IMR-90 (cell line): ENCODE measurements at regions not wholly inside any gene's neighbourhood (a gene's known extent, or its start where the extent isn't known, plus 50 kb on each side); places are given as distances from the start of the nearest gene placed in this dataset.

Source experiments
- ATAC-seq: fragments of 200-7000 bp; cut with Tn5 transposase; 2 replicates; pipeline ENCODE4 v1.9.1; 2020; ENCODE audit warnings: low read depth, mild to moderate bottlenecking, moderate library complexity
- BruUV-seq: library from RNA; stranded (reverse); fragments of 400-500 nt; replicated peaks from 2 replicates; lab custom pipeline; 2021; lab: Mats Ljungman, UMichigan
- CTCF ChIA-PET: fragments of 300-600 bp; formaldehyde crosslinking; extraction: SDS; loops from one replicate; lab custom pipeline; 2021; ENCODE audit warnings: antibody characterized with exemption; lab: Yijun Ruan, JAX
- POLR2A ChIA-PET: fragments of 300-600 bp; sonication (Branson Sonifier 250); formaldehyde crosslinking; loops from one replicate; lab custom pipeline; 2022; ENCODE audit warnings: antibody characterized with exemption; ENCODE audit not compliant: unreplicated experiment; lab: Charles Lee
- DNase-seq: peaks from one replicate; pipeline ENCODE4 v3.0.0; 2013
- H2AFZ ChIP-seq: replicated peaks from 2 replicates; pipeline ENCODE3; 2013; ENCODE audit warnings: low read length, mild to moderate bottlenecking; ENCODE audit not compliant: poor library complexity
- H2AK5ac ChIP-seq: 2 replicates; pipeline ENCODE4 v1.6.1; 2013; ENCODE audit warnings: low read depth, low read length, inconsistent platforms
- H2AK9ac ChIP-seq: replicated peaks from 2 replicates; pipeline ENCODE3; 2013; ENCODE audit warnings: mild to moderate bottlenecking, low read depth, low read length, moderate library complexity; ENCODE audit not compliant: poor library complexity
- H2BK120ac ChIP-seq: 2 replicates; pipeline ENCODE4 v1.6.1; 2013; ENCODE audit warnings: low read depth, low read length, inconsistent platforms
- H2BK15ac ChIP-seq: 3 replicates; pipeline ENCODE4 v1.6.1; 2013; ENCODE audit warnings: low read depth, low read length, inconsistent platforms
- H2BK20ac ChIP-seq: 2 replicates; pipeline ENCODE4 v1.6.1; 2013; ENCODE audit warnings: low read depth, mild to moderate bottlenecking, inconsistent platforms, low read length, moderate library complexity
- H2BK5ac ChIP-seq: 2 replicates; pipeline ENCODE4 v1.6.1; 2013; ENCODE audit warnings: mild to moderate bottlenecking, low read depth, low read length, inconsistent platforms; ENCODE audit not compliant: poor library complexity, severe bottlenecking
- H3K14ac ChIP-seq: replicated peaks from 2 replicates; pipeline ENCODE4 v1.6.1; 2013; ENCODE audit warnings: low read depth, low read length, inconsistent platforms
- H3K18ac ChIP-seq: 2 replicates; pipeline ENCODE4 v1.6.1; 2013; ENCODE audit warnings: low read depth, low read length, control low read depth
- H3K23ac ChIP-seq: 2 replicates; pipeline ENCODE4 v1.6.1; 2013; ENCODE audit warnings: low read depth, low read length, inconsistent platforms
- H3K27ac ChIP-seq: 2 replicates; pipeline ENCODE4 v1.5.1; 2013; ENCODE audit warnings: mild to moderate bottlenecking, control low read depth, low read length; ENCODE audit not compliant: insufficient read depth
- H3K27me3 ChIP-seq: 2 replicates; pipeline ENCODE4 v1.6.1; 2013; ENCODE audit warnings: low read length; ENCODE audit not compliant: control insufficient read depth, insufficient read depth
- H3K36me3 ChIP-seq: 2 replicates; pipeline ENCODE4 v1.6.1; 2013; ENCODE audit warnings: low read length, mixed read lengths; ENCODE audit not compliant: control insufficient read depth, insufficient read depth
- H3K4ac ChIP-seq: 2 replicates; pipeline ENCODE4 v1.6.1; 2013; ENCODE audit warnings: low read depth, low read length, inconsistent platforms
- H3K4me1 ChIP-seq: 2 replicates; pipeline ENCODE4 v1.6.1; 2013; ENCODE audit warnings: low read length, mixed read lengths; ENCODE audit not compliant: control insufficient read depth, insufficient read depth
- H3K4me2 ChIP-seq: 2 replicates; pipeline ENCODE4 v1.6.1; 2013; ENCODE audit warnings: low read depth, mild to moderate bottlenecking, control low read depth, low read length, moderate library complexity
- H3K4me3 ChIP-seq: 2 replicates; pipeline ENCODE4 v1.5.1; 2013; ENCODE audit warnings: low read depth, mild to moderate bottlenecking, control low read depth, low read length, moderate library complexity; ENCODE audit not compliant: insufficient read depth
- H3K56ac ChIP-seq: 2 replicates; pipeline ENCODE4 v1.6.1; 2013; ENCODE audit warnings: low read length, inconsistent platforms; ENCODE audit not compliant: insufficient read depth; ENCODE audit errors: extremely low read depth
- H3K79me1 ChIP-seq, 2 experiments: 2 replicates each; pipeline ENCODE4 v1.6.1; 2013; ENCODE audit warnings: low read length in 2 of 2, inconsistent platforms in 1 of 2, low read depth in 1 of 2
- H3K9ac ChIP-seq: 2 replicates; pipeline ENCODE4 v1.6.1; 2013; ENCODE audit warnings: low read depth, low read length, control low read depth
- H3K9me1 ChIP-seq: 2 replicates; pipeline ENCODE4 v1.6.1; 2013; ENCODE audit warnings: low read length, inconsistent platforms; ENCODE audit not compliant: insufficient read depth
- H3K9me3 ChIP-seq: 2 replicates; pipeline ENCODE4 v1.6.1; 2013; ENCODE audit warnings: low read length; ENCODE audit not compliant: control insufficient read depth, insufficient read depth
- H4K20me1 ChIP-seq: 2 replicates; pipeline ENCODE4 v1.6.1; 2013; ENCODE audit warnings: low read length, inconsistent platforms; ENCODE audit not compliant: insufficient read depth
- H4K5ac ChIP-seq: 2 replicates; pipeline ENCODE4 v1.6.1; 2013; ENCODE audit warnings: mild to moderate bottlenecking, low read depth, low read length, control low read depth
- H4K8ac ChIP-seq, 2 experiments: 2 replicates each; pipeline ENCODE4 v1.6.1; 2013; ENCODE audit warnings: low read depth in 2 of 2, low read length in 2 of 2, control low read depth in 1 of 2, inconsistent platforms in 1 of 2
- H4K91ac ChIP-seq: 2 replicates; pipeline ENCODE4 v1.6.1; 2013; ENCODE audit warnings: low read depth, low read length, inconsistent platforms; ENCODE audit not compliant: insufficient read depth
- CHD1 ChIP-seq: IDR thresholded peaks from 2 replicates; pipeline ENCODE4 v1.6.1; 2012; ENCODE audit warnings: low read depth, low read length, improper control_type of control experiment
- CTCF ChIP-seq: conservative IDR thresholded peaks from 2 replicates; pipeline ENCODE4 v1.5.1; 2012; ENCODE audit warnings: mild to moderate bottlenecking, low read depth, low read length, improper control_type of control experiment
- FOS ChIP-seq: fragments of 150-350 bp; IDR thresholded peaks from 2 replicates; pipeline ENCODE4 v1.6.1; 2016; ENCODE audit warnings: low read depth, low read length
- MAFK ChIP-seq: IDR thresholded peaks from 2 replicates; pipeline ENCODE4 v1.6.1; 2012; ENCODE audit warnings: low read depth, low read length, improper control_type of control experiment
- MXI1 ChIP-seq: IDR thresholded peaks from 2 replicates; pipeline ENCODE4 v1.6.1; 2012; ENCODE audit warnings: low read depth, mild to moderate bottlenecking, low read length, moderate library complexity, borderline replicate concordance
- NFE2L2 ChIP-seq: fragments of 150-350 bp; IDR thresholded peaks from 2 replicates; pipeline ENCODE4 v1.6.1; 2016; ENCODE audit warnings: low read depth, mild to moderate bottlenecking, low read length
- RAD21 ChIP-seq: IDR thresholded peaks from 2 replicates; pipeline ENCODE4 v1.6.1; 2012; ENCODE audit warnings: low read length, improper control_type of control experiment
- RCOR1 ChIP-seq: IDR thresholded peaks from 2 replicates; pipeline ENCODE4 v1.6.1; 2012; ENCODE audit warnings: mild to moderate bottlenecking, low read length, improper control_type of control experiment; ENCODE audit not compliant: insufficient replicate concordance
- WGBS, 2 experiments: methylation state at CpG; one replicate each; pipeline versions ENCODE4 v1.1.5 to v1.1.7; 2013; ENCODE audit warnings: missing lambda C conversion rate in 2 of 2; ENCODE audit not compliant: insufficient read length in 1 of 2; ENCODE audit errors: extremely low coverage in 2 of 2; 5-methylcytosine and 5-hydroxymethylcytosine counted together
- dilution Hi-C: fragments of 300-500 bp; cut with HindIII; formaldehyde crosslinking; loops from one replicate; pipeline ENCODE4 v1.14.3; 2018; ENCODE audit warnings: low sequenced_read_pairs; ENCODE audit not compliant: unreplicated experiment
- in situ Hi-C: fragments of 300-500 bp; cut with MboI; formaldehyde crosslinking; loops from 3 replicates; pipeline ENCODE4 v1.14.3; 2019; ENCODE audit warnings: low sequenced_read_pairs, inconsistent platforms, mixed read lengths
- intact Hi-C: fragments of 100-400 bp; cut with micrococcal nuclease; formaldehyde crosslinking; loops from 2 replicates; pipeline ENCODE4 v1.10.0; 2022
- TF ChIP-seq, protein P1 (sequence below): fragments of 150-350 bp; IDR thresholded peaks from 2 replicates; pipeline ENCODE4 v1.6.1; 2017; ENCODE audit warnings: mild to moderate bottlenecking, antibody characterized with exemption, low read length, low read depth

GRCh38 chr5:38608874-38609273 is 52.4 kb upstream of the LIFR start:
- Histone ChIP-seq H3K4me3 (no peak overlapping the region), H3K56ac (no peak overlapping the region), H3K23ac (no peak overlapping the region), H2BK15ac (0 out of 3 replicates have a peak overlapping the region, but pooled peaks have one; percentile 6), H3K36me3 (no peaks in the 10 kb centered on the region), H3K4ac (no peak overlapping the region; the same call in 1 of the 2 replicates), H3K9me1 (peaks cover 2% of the 10 kb centered on the region), H2BK5ac (no peak overlapping the region), H2AFZ (no peak overlapping the region), H2AK5ac (no peak overlapping the region), H3K4me1 (peaks cover 11% of the 10 kb centered on the region), H4K5ac (peak overlapping the region; percentile 10; the same call in 1 of the 2 replicates), H3K79me1 (no peaks in the 10 kb centered on the region), H3K9me3 (no peaks in the 10 kb centered on the region), H3K27me3 (no peaks in the 10 kb centered on the region; the same call in 1 of the 2 replicates), H3K9ac (no peak overlapping the region), H3K27ac (no peak overlapping the region), H4K20me1 (peaks cover 5% of the 10 kb centered on the region; the same call in 1 of the 2 replicates), H3K4me2 (no peak overlapping the region), H3K18ac (peak overlapping the region; percentile 51), H2BK120ac (no peak overlapping the region), H3K14ac (no peak overlapping the region), H4K8ac (no peak overlapping the region; a peak in 1 of 4 replicates), H2BK20ac (no peak overlapping the region), H2AK9ac (no peak overlapping the region), H4K91ac (no peak overlapping the region)
- POLR2A ChIA-PET, result no interaction called here
- dilution Hi-C loops (no loop called here), intact Hi-C loops (loop anchor here (5.0 kb wide), 2 partner anchors 113 to 198 kb away; no protein-coding TSS in a partner anchor), in situ Hi-C loops (no loop called here)
- WGBS, 2 experiments, result no CpG with 5 or more reads among the region's 1 CpG
- no peak for TF ChIP-seq NFE2L2
- TF ChIP-seq CHD1, result no peak
- no peak for TF ChIP-seq MAFK
- TF ChIP-seq FOS, result no peak
- TF ChIP-seq RAD21, result no peak
- TF ChIP-seq, protein P1, sequence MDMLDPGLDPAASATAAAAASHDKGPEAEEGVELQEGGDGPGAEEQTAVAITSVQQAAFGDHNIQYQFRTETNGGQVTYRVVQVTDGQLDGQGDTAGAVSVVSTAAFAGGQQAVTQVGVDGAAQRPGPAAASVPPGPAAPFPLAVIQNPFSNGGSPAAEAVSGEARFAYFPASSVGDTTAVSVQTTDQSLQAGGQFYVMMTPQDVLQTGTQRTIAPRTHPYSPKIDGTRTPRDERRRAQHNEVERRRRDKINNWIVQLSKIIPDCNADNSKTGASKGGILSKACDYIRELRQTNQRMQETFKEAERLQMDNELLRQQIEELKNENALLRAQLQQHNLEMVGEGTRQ, result no peak
- TF ChIP-seq MXI1, result no peak
- no peak for TF ChIP-seq CTCF
- no peak for TF ChIP-seq RCOR1
- CTCF ChIA-PET, result interaction anchor here (1.1 kb wide), 1 partner anchor 24 kb away, joined by 3 read pairs; no protein-coding TSS in a partner anchor
- no TSS peak for BruUV-seq
- no peak for ATAC-seq
- no peak for DNase-seq
